OCI-LY7 (cell line): ENCODE measurements at regions not wholly inside any gene's neighbourhood (a gene's known extent, or its start where the extent isn't known, plus 50 kb on each side); places are given as distances from the start of the nearest gene placed in this dataset.

ENCODE experiments used
- CTCF ChIP-seq: fragments of 200-600 bp; sonication (generic); conservative IDR thresholded peaks from 2 replicates; pipeline ENCODE4 v1.5.1; 2014; ENCODE audit warnings: mild to moderate bottlenecking, antibody characterized with exemption, low read length, moderate library complexity, mixed read lengths
- EZH2phosphoT487 ChIP-seq: fragments of 200-600 bp; sonication (generic); IDR thresholded peaks from 2 replicates; pipeline ENCODE4 v1.6.1; 2018; ENCODE audit warnings: low read depth, borderline replicate concordance, mild to moderate bottlenecking, mixed run types, antibody characterized with exemption, low read length, moderate library complexity, mixed read lengths

- TF ChIP-seq CTCF (peak; percentile 40; the same call in 1 of the 2 replicates), EZH2phosphoT487 (no peak)
These were observed 114.2 kb upstream of the SERTAD2 start for GRCh38 chr2:64767670-64768468.
